GM03348 (cell line): ENCODE measurements at regions not wholly inside any gene's neighbourhood (a gene's known extent, or its start where the extent isn't known, plus 50 kb on each side); places are given as distances from the start of the nearest gene placed in this dataset.

Source experiments
- DNase-seq: peaks from one replicate; pipeline ENCODE4 v3.0.0; 2012; ENCODE audit warnings: low spot score

GRCh38 chr2:47315475-47315874, 53.6 kb upstream of the EPCAM start:
- no peak for DNase-seq

GRCh38 chr2:47313728-47314127, 55.4 kb upstream of the EPCAM start:
- no peak for DNase-seq

GRCh38 chr2:47313141-47313691, 55.9 kb upstream of the EPCAM start:
- DNase-seq: no peak

- DNase-seq: no peak
Observed at GRCh38 chr2:47312491-47312850, 56.6 kb upstream of the EPCAM start.

- no peak for DNase-seq
Observed at GRCh38 chr2:47311764-47312490, 57.2 kb upstream of the EPCAM start.

- no peak for DNase-seq
Observed at GRCh38 chr2:47310801-47311560, 58.1 kb upstream of the EPCAM start.

GRCh38 chr2:47309952-47310800, 58.9 kb upstream of the EPCAM start:
- peak; percentile 49 for DNase-seq

GRCh38 chr2:47309472-47309951, 59.6 kb upstream of the EPCAM start:
- no peak for DNase-seq

- DNase-seq: no peak
Observed at GRCh38 chr2:47307066-47307465, 62.0 kb upstream of the EPCAM start.

GRCh38 chr2:47304654-47305053, 64.5 kb upstream of the EPCAM start:
- no peak for DNase-seq

- no peak for DNase-seq
Observed at GRCh38 chr2:47303341-47304148, 65.6 kb upstream of the EPCAM start.

GRCh38 chr2:47302308-47302707, 66.8 kb upstream of the EPCAM start:
- DNase-seq: no peak

GRCh38 chr2:47301731-47302130, 67.4 kb upstream of the EPCAM start:
- DNase-seq: no peak

- no peak for DNase-seq
Observed at GRCh38 chr2:47301277-47301618, 67.9 kb upstream of the EPCAM start.

GRCh38 chr2:47300609-47301276, 68.4 kb upstream of the EPCAM start:
- DNase-seq: no peak

GRCh38 chr2:47300081-47300480, 69.0 kb upstream of the EPCAM start:
- no peak for DNase-seq

GRCh38 chr2:47299555-47299954, 69.6 kb upstream of the EPCAM start:
- DNase-seq: peak; percentile 76

- no peak for DNase-seq
Observed at GRCh38 chr2:47298771-47299170, 70.3 kb upstream of the EPCAM start.

GRCh38 chr2:47297767-47298425, 71.2 kb upstream of the EPCAM start:
- no peak for DNase-seq

GRCh38 chr2:47295981-47296635, 73.0 kb upstream of the EPCAM start:
- DNase-seq: no peak
